Cardiac muscle cell (in vitro differentiated cells and primary cell): ENCODE measurements at regions not wholly inside any gene's neighbourhood (a gene's known extent, or its start where the extent isn't known, plus 50 kb on each side); places are given as distances from the start of the nearest gene placed in this dataset.
"Not testable (repeated sequence)": the region's sequence is repeated elsewhere in the genome, so short reads cannot be mapped to it uniquely, and the experiment has no call there.

ENCODE experiments used
- DNase-seq, 2 donors: peaks; one replicate each; pipeline versions ENCODE4 v3.0.0 to v3.0.0-alpha.2; 2010 to 2017; ENCODE audit warnings: low read depth in 1 of 2, low spot score in 1 of 2
- H3K27ac ChIP-seq: fragments of 200-600 bp; sonication (generic); 2 replicates; pipeline ENCODE4 v1.5.1; 2016
- H3K27me3 ChIP-seq: fragments of 200-600 bp; sonication (generic); 2 replicates; pipeline ENCODE4 v1.6.0; 2016; ENCODE audit warnings: control low read depth
- H3K36me3 ChIP-seq: fragments of 200-600 bp; sonication (generic); 2 replicates; pipeline ENCODE4 v1.5.1; 2016; ENCODE audit warnings: control low read depth
- H3K4me1 ChIP-seq: fragments of 200-600 bp; sonication (generic); 2 replicates; pipeline ENCODE4 v1.8.1; 2017; ENCODE audit warnings: low read depth, mild to moderate bottlenecking, mixed run types
- H3K4me3 ChIP-seq: fragments of 200-600 bp; sonication (generic); 2 replicates; pipeline ENCODE4 v1.5.1; 2016; ENCODE audit warnings: mild to moderate bottlenecking
- H3K9me3 ChIP-seq: fragments of 200-600 bp; sonication (generic); 2 replicates; pipeline ENCODE4 v1.5.1; 2017; ENCODE audit warnings: low read depth, mild to moderate bottlenecking, control low read depth
- TF ChIP-seq, protein P1 (sequence below): IDR thresholded peaks from 2 replicates; pipeline ENCODE4 v1.5.1; 2012; ENCODE audit warnings: low read depth, mild to moderate bottlenecking, low read length

DNA sequence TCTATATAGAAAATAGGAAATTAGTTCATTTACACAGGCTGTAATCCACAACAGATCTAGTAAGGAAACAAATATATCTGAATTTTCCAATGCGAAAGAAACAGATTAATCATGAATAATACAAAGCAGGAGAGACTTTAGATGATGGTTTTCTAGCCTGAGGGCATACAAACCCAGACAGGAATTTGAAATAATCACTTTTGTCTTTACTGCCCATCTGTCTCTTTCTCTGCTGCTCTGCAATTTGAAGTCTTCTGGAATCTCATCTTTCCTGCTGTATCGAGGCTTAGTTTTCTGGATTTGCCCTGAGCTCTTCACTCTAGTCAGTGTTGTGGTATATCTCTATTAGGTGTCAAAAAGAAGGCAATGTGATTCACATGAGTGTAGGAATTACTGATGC is 711.8 kb upstream of the FAM241A start:
- no peaks in the 10 kb centered on the region for H3K4me1 ChIP-seq
- H3K36me3 ChIP-seq, result no peaks in the 10 kb centered on the region
- no peak for DNase-seq
- no peaks in the 10 kb centered on the region for H3K27me3 ChIP-seq
- no peak overlapping the region for H3K4me3 ChIP-seq
- no peaks in the 10 kb centered on the region for H3K9me3 ChIP-seq
- TF ChIP-seq, protein P1, sequence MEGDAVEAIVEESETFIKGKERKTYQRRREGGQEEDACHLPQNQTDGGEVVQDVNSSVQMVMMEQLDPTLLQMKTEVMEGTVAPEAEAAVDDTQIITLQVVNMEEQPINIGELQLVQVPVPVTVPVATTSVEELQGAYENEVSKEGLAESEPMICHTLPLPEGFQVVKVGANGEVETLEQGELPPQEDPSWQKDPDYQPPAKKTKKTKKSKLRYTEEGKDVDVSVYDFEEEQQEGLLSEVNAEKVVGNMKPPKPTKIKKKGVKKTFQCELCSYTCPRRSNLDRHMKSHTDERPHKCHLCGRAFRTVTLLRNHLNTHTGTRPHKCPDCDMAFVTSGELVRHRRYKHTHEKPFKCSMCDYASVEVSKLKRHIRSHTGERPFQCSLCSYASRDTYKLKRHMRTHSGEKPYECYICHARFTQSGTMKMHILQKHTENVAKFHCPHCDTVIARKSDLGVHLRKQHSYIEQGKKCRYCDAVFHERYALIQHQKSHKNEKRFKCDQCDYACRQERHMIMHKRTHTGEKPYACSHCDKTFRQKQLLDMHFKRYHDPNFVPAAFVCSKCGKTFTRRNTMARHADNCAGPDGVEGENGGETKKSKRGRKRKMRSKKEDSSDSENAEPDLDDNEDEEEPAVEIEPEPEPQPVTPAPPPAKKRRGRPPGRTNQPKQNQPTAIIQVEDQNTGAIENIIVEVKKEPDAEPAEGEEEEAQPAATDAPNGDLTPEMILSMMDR, result no peak
- no peak overlapping the region for H3K27ac ChIP-seq

DNA sequence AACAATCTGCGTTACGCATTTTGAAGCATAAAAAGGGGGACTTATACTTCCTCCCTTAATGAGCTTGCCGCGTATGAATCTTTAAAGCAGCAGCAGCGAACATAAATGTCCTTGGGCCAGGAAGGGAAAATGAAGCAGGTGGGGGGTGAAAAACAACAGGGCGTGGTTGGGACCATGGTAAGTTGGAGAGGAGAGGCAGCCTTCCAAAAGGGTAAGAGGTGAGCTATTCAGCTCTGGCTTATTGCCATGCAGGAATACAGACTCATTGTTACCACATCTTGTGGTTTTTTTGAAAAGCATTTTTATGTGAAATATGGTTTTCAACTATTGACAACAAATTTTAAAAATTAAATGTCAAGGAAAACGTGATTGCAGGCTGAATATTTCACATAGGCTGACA is 710.7 kb upstream of the FAM241A start:
- Histone ChIP-seq H3K4me1 (no peaks in the 10 kb centered on the region), H3K9me3 (no peaks in the 10 kb centered on the region), H3K36me3 (no peaks in the 10 kb centered on the region), H3K4me3 (no peak overlapping the region), H3K27me3 (no peaks in the 10 kb centered on the region), H3K27ac (no peak overlapping the region)
- DNase-seq, result no peak
- TF ChIP-seq, protein P1, result no peak

DNA sequence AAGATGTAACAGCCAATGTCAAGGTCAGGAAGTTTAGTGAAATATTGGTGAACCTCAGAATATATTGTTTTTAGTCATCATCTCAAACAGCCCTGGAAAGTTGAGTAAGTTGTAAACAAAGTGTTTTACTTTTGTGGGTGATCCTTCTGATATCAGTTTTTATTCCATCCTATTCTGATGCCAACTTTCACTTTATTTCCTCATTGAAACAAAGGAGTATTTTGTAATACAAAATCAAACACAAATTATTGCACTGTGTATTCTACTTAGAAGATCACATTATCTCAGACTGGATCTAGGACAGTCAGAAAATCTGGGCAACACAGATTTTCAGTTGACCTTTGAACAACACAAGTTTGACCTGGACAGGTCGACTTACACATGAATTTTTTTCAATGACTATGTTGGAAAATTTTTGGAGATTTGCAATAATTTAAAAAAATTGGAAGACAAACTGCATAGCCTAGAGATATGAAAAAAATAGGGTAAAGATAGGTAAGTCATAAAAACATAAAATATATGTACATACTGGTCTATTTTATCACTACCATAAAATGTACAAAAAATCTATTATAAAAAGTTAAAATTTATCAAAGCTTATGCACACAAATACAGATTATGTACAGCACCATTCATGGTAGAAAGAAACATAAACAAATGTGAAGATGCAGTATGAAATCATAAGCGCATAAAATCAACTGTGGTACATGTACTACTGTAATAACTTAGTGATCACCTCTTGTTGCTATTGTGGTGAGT is 709.1 kb upstream of the FAM241A start:
- Histone ChIP-seq H3K27me3 (no peaks in the 10 kb centered on the region), H3K9me3 (no peaks in the 10 kb centered on the region), H3K27ac (no peak overlapping the region), H3K36me3 (no peaks in the 10 kb centered on the region), H3K4me1 (no peaks in the 10 kb centered on the region), H3K4me3 (no peak overlapping the region)
- DNase-seq, result no peak
- TF ChIP-seq, protein P1, result no peak

DNA sequence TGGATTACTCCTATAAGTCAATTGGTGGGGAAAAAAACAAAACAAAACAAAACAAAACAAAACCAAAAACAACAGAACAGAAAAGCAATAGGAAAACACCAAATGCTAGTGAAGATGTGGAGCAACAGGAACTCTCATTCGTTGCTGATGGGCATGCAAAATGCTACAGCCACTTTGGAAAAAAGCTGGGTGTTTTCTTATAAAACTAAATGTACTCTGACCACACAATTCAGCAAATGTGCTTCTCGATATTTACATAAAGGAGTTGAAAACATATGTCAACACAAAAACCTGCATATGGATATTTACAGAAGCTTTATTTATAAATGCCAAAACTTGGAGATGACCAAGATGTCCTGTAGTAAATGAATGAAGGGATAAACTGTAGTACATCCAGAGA is 703.6 kb upstream of the FAM241A start:
- no peak for DNase-seq
- Histone ChIP-seq H3K27ac (no peak overlapping the region), H3K9me3 (no peaks in the 10 kb centered on the region), H3K4me1 (no peaks in the 10 kb centered on the region), H3K4me3 (no peak overlapping the region), H3K27me3 (no peaks in the 10 kb centered on the region), H3K36me3 (no peaks in the 10 kb centered on the region)
- TF ChIP-seq, protein P1, result no peak

DNA sequence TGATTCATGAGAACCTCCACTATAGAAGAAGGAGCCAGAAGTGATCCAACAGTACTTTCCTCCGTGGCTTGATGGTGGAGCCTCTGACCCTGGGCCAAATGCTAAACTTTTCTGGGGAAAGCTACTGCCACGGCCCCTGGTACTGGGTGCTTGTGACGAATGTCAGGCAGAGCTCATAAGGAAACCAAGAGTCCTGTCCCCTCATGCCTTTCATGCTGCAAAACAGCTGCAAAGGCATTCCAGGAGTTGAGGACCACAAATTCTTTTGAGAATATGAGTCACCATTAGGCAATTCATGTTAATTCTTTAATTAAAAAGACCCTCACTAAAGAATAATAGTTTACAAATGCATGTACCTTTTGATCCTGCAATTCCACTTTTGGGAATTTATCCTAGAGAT is 700.4 kb upstream of the FAM241A start:
- H3K27me3 ChIP-seq, H3K9me3 ChIP-seq, DNase-seq, H3K4me1 ChIP-seq, H3K27ac ChIP-seq, H3K4me3 ChIP-seq, H3K36me3 ChIP-seq: not testable (repeated sequence)

DNA sequence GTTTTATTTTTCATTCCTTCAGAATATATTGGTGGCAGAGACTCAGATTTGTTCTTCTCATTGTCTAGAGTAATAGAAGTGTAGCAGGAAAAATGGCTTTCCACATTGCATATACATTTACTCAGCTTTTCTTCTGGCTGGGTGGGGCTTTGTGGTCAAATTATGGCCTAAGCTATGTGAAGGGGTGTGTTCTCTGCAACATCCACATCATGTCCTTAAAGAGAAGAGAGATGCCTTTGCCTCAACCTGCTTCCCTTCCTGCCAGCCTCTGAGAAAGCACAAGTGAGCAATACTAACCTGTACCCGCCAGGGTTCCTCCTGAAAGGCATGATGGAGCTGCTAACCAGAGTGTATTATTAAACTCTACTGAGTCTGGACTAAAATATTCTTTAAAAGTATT is 695.6 kb upstream of the FAM241A start:
- no peaks in the 10 kb centered on the region for H3K27me3 ChIP-seq
- DNase-seq, result no peak
- H3K27ac ChIP-seq, result no peak overlapping the region
- no peaks in the 10 kb centered on the region for H3K36me3 ChIP-seq
- TF ChIP-seq, protein P1, result no peak
- no peaks in the 10 kb centered on the region for H3K9me3 ChIP-seq
- H3K4me1 ChIP-seq, result no peaks in the 10 kb centered on the region
- H3K4me3 ChIP-seq, result no peak overlapping the region
